ENCODE measurements at regions not wholly inside any gene's neighbourhood (a gene's known extent, or its start where the extent isn't known, plus 50 kb on each side); places are given as distances from the start of the nearest gene placed in this dataset.

GRCh38 chr3:184488577-184488976 lies 73.0 kb upstream of the EPHB3 start:
- DNase-seq (no peak), ATAC-seq (no peak)
- Histone ChIP-seq H3K27ac (no peak overlapping the region), H3K4me3 (no peak overlapping the region), H3K36me3 (no peaks in the 10 kb centered on the region), H3K9me3 (no peaks in the 10 kb centered on the region), H3K27me3 (peaks cover 0 to 69% (median 52%) of the 10 kb centered on the region in 7 donors), H3K4me1 (peaks cover 0 to 14% (median 0%) of the 10 kb centered on the region in 9 donors)
- WGBS, 2 donors: 68 to 79% methylated on average over 6 of the region's 6 CpGs
- TF ChIP-seq, protein P1, sequence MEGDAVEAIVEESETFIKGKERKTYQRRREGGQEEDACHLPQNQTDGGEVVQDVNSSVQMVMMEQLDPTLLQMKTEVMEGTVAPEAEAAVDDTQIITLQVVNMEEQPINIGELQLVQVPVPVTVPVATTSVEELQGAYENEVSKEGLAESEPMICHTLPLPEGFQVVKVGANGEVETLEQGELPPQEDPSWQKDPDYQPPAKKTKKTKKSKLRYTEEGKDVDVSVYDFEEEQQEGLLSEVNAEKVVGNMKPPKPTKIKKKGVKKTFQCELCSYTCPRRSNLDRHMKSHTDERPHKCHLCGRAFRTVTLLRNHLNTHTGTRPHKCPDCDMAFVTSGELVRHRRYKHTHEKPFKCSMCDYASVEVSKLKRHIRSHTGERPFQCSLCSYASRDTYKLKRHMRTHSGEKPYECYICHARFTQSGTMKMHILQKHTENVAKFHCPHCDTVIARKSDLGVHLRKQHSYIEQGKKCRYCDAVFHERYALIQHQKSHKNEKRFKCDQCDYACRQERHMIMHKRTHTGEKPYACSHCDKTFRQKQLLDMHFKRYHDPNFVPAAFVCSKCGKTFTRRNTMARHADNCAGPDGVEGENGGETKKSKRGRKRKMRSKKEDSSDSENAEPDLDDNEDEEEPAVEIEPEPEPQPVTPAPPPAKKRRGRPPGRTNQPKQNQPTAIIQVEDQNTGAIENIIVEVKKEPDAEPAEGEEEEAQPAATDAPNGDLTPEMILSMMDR (IDR thresholded peaks at IDR 0.05): no peak
- intact Hi-C loops (cut with DNase I): no loop called here

- Histone ChIP-seq H3K36me3 (no peaks in the 10 kb centered on the region), H3K27ac (no peak overlapping the region), H3K27me3 (peaks cover 0 to 73% (median 60%) of the 10 kb centered on the region in 7 donors), H3K4me3 (no peak overlapping the region), H3K4me1 (peaks cover 0 to 16% (median 0%) of the 10 kb centered on the region in 9 donors), H3K9me3 (no peaks in the 10 kb centered on the region)
- no peak for ATAC-seq
- intact Hi-C loops (cut with DNase I): no loop called here
- no peak for DNase-seq
- 47 to 51% methylated on average over 3 of the region's 3 CpGs for WGBS, 2 donors
- TF ChIP-seq, protein P1 (IDR thresholded peaks at IDR 0.05): no peak
Observed at GRCh38 chr3:184489268-184489841, 72.2 kb upstream of the EPHB3 start.

- DNase-seq (no peak), ATAC-seq (peak in 1 of 8 donors; percentile 20)
- Histone ChIP-seq H3K4me1 (peaks cover 0 to 16% (median 0%) of the 10 kb centered on the region in 9 donors), H3K9me3 (no peaks in the 10 kb centered on the region), H3K27ac (no peak overlapping the region), H3K27me3 (peaks cover 0 to 89% (median 68%) of the 10 kb centered on the region in 7 donors), H3K4me3 (no peak overlapping the region), H3K36me3 (no peaks in the 10 kb centered on the region)
- 18 to 24% methylated on average over 26 to 31 of the region's 31 CpGs for WGBS, 2 donors
- intact Hi-C loops (cut with DNase I): no loop called here
- TF ChIP-seq, protein P1 (IDR thresholded peaks at IDR 0.05): no peak
Observed at GRCh38 chr3:184491011-184491576, 70.5 kb upstream of the EPHB3 start.

DNA sequence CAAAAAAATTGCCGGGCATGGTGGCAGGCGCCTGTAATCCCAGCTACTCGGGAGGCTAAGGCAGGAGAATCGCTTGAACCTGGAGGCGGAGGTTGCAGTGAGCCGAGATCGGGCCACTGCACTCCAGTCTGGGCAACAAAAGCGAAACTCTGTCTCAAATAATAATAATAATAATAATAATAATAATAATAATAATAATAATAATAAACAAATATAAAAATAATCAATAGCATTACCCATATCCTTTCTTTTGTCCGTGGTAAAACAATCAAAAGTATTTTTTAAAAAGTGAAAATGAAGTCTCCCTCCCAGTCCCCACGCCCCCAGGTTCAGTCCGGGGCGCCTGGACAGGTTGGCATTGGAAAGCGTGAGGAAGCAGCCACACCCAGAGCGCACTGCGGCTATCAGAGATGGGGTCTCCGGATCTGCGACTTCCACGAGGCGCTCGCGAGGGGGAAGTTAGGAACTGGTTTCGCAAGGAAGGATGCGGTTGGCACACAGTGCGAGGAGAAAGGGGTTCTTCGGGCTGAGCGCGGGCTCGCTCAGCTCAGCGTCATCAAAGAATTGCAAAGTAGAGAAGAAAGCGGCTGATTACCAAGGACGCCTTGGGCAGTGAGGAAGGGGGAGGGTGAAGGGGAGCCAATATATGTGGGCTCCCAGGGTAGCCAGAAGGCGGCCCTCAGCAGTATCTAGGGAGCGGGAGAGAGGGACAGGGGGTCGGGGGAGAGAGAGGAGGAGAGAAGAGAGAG lies 69.5 kb upstream of the EPHB3 start:
- intact Hi-C loops (cut with DNase I): no loop called here
- DNase-seq (peak in 1 of 2 donors; percentile 40), ATAC-seq (peak in 6 of 8 donors; percentile 35 to 80 (median 74))
- Histone ChIP-seq H3K27ac (no peak overlapping the region), H3K4me3 (peak overlapping the region in 1 of 10 donors; percentile 10), H3K4me1 (peaks cover 0 to 16% (median 0%) of the 10 kb centered on the region in 9 donors), H3K36me3 (no peaks in the 10 kb centered on the region), H3K9me3 (no peaks in the 10 kb centered on the region), H3K27me3 (peaks cover 0 to 91% (median 68%) of the 10 kb centered on the region in 7 donors)
- WGBS, 2 donors: 22 to 26% methylated on average over 34 of the region's 34 CpGs
- TF ChIP-seq, protein P1 (IDR thresholded peaks at IDR 0.05): no peak

Data from heart right ventricle (tissue), 16 donors.